Fibroblast of villous mesenchyme (primary cell): ENCODE measurements at regions not wholly inside any gene's neighbourhood (a gene's known extent, or its start where the extent isn't known, plus 50 kb on each side); places are given as distances from the start of the nearest gene placed in this dataset.

ENCODE experiments used
- DNase-seq: peaks from one replicate; pipeline ENCODE4 v3.0.0-alpha.2; 2010; ENCODE audit warnings: low read depth
- H3K4me3 ChIP-seq: 2 replicates; pipeline ENCODE4 v1.5.1; 2011; ENCODE audit warnings: low read depth, mild to moderate bottlenecking, low read length
- CTCF ChIP-seq: IDR thresholded peaks from 2 replicates; pipeline ENCODE4 v1.5.1; 2012; ENCODE audit warnings: low read depth, mild to moderate bottlenecking, low read length; ENCODE audit not compliant: insufficient read depth

- TF ChIP-seq CTCF, result no peak
- DNase-seq, result no peak
- no peak overlapping the region for H3K4me3 ChIP-seq
These were observed 69.8 kb upstream of the PLXNA4 start for GRCh38 chr7:132646052-132646451.

GRCh38 chr7:132643302-132643701 lies 67.0 kb upstream of the PLXNA4 start:
- no peak for TF ChIP-seq CTCF
- DNase-seq, result no peak
- no peak overlapping the region for H3K4me3 ChIP-seq

GRCh38 chr7:132641238-132641637 lies 65.0 kb upstream of the PLXNA4 start:
- no peak overlapping the region for H3K4me3 ChIP-seq
- DNase-seq, result no peak
- no peak for TF ChIP-seq CTCF

GRCh38 chr7:132639983-132640382 lies 63.7 kb upstream of the PLXNA4 start:
- no peak overlapping the region for H3K4me3 ChIP-seq
- no peak for TF ChIP-seq CTCF
- no peak for DNase-seq

GRCh38 chr7:132638000-132638399 lies 61.7 kb upstream of the PLXNA4 start:
- H3K4me3 ChIP-seq, result no peak overlapping the region
- TF ChIP-seq CTCF, result no peak
- DNase-seq, result no peak

- no peak for DNase-seq
- no peak for TF ChIP-seq CTCF
These were observed 60.3 kb upstream of the PLXNA4 start for GRCh38 chr7:132636581-132636980.

GRCh38 chr7:132635127-132635526 lies 58.9 kb upstream of the PLXNA4 start:
- no peak overlapping the region for H3K4me3 ChIP-seq
- TF ChIP-seq CTCF, result no peak
- DNase-seq, result no peak

More at GRCh38 chr7:132636581-132636980, 60.3 kb upstream of the PLXNA4 start:
- H3K4me3 ChIP-seq, result no peak overlapping the region
